ENCODE measurements at regions not wholly inside any gene's neighbourhood (a gene's known extent, or its start where the extent isn't known, plus 50 kb on each side); places are given as distances from the start of the nearest gene placed in this dataset.

DNA sequence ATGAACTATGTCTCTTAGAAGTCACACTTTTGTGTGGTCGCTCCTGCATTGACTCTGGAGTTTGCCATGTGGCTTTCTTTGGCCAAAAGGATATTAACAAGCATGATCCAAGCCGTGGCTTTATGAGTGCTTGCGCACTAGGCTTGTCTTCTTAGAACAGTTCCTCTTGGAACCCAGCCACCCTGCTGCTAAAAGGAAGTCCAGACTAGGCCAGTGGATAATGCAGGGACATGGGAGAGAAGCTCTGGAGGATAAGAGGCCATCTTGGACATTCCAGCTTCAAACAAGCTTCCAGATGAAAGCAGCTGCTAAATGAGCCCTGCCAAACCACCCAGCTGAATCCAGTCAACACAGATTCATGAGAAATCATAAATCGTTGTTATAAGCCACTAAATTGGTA lies 346.4 kb downstream of the CDC5L start:
- CTCF ChIA-PET: interaction anchor here (0.8 kb wide), 1 partner anchor 78 kb away, joined by 4 read pairs; no protein-coding TSS in a partner anchor
- no peaks in the 10 kb centered on the region for H4K20me1 ChIP-seq (ENCODE audit: insufficient read depth)
- no peaks in the 10 kb centered on the region for H3K27me3 ChIP-seq (ENCODE audit: insufficient read depth)
- TF ChIP-seq JUND (IDR thresholded peaks at IDR 0.05): no peak
- TF ChIP-seq GATA2 (CRISPR knock-in tag; IDR thresholded peaks at IDR 0.05): no peak
- TF ChIP-seq RCOR1 (IDR thresholded peaks at IDR 0.05; ENCODE audit: low read length): no peak
- no peak for TF ChIP-seq SMC3 (IDR thresholded peaks at IDR 0.05; ENCODE audit: low read depth, low read length)
- TF ChIP-seq EZH2phosphoT487 (IDR thresholded peaks at IDR 0.05; ENCODE audit: borderline replicate concordance, low read depth): no peak
- no peak for TF ChIP-seq GABPA (IDR thresholded peaks at IDR 0.05; ENCODE audit: low read depth)
- TF ChIP-seq, protein P1, sequence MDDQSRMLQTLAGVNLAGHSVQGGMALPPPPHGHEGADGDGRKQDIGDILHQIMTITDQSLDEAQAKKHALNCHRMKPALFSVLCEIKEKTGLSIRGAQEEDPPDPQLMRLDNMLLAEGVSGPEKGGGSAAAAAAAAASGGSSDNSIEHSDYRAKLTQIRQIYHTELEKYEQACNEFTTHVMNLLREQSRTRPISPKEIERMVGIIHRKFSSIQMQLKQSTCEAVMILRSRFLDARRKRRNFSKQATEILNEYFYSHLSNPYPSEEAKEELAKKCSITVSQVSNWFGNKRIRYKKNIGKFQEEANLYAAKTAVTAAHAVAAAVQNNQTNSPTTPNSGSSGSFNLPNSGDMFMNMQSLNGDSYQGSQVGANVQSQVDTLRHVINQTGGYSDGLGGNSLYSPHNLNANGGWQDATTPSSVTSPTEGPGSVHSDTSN (IDR thresholded peaks at IDR 0.05): no peak
- TF ChIP-seq, protein P2, sequence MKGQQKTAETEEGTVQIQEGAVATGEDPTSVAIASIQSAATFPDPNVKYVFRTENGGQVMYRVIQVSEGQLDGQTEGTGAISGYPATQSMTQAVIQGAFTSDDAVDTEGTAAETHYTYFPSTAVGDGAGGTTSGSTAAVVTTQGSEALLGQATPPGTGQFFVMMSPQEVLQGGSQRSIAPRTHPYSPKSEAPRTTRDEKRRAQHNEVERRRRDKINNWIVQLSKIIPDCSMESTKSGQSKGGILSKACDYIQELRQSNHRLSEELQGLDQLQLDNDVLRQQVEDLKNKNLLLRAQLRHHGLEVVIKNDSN (IDR thresholded peaks at IDR 0.05; ENCODE audit: borderline replicate concordance, low read depth): no peak
- no peak overlapping the region for H3K4me2 ChIP-seq
- peaks cover 0 to 14% of the 10 kb centered on the region in 2 experiments; a peak in 1 of 4 replicates for H3K4me1 ChIP-seq (ENCODE audit: control insufficient read depth in 1 of 2, insufficient read depth in 2 of 2, low read depth in 1 of 2, low read length in 1 of 2)
- H3K27ac ChIP-seq (ENCODE audit: low read depth in 2 of 2, low read length in 1 of 2): no peak overlapping the region
- H3K4me3 ChIP-seq (ENCODE audit: low read depth in 2 of 2, low read length in 1 of 2): no peak overlapping the region
- H3F3A ChIP-seq (replicated peaks; ENCODE audit: insufficient read depth): no peaks in the 10 kb centered on the region
- no peak for DNase-seq
- H3K9me3 ChIP-seq: no peaks in the 10 kb centered on the region
- H2AFZ ChIP-seq (ENCODE audit: low read depth): no peak overlapping the region
- H3K9ac ChIP-seq: no peak overlapping the region
- POLR2A ChIA-PET: no interaction called here
- 89% methylated on average over 4 of the region's 4 CpGs for WGBS (ENCODE audit: low lambda C conversion rate)
- H3K9me2 ChIP-seq: no peaks in the 10 kb centered on the region
- H3K79me2 ChIP-seq (ENCODE audit: insufficient read depth): no peaks in the 10 kb centered on the region
- H3K36me3 ChIP-seq (replicated peaks in 1 of 2; ENCODE audit: control insufficient read depth in 1 of 2, insufficient read depth in 2 of 2, low read length in 1 of 2): no peaks in the 10 kb centered on the region

GRCh38 chr6:44734886-44735629 lies 347.6 kb downstream of the CDC5L start:
- ChIA-PET POLR2A (no interaction called here), CTCF (no interaction called here)
- no peaks in the 10 kb centered on the region for H3K36me3 ChIP-seq (replicated peaks in 1 of 2; ENCODE audit: control insufficient read depth in 1 of 2, insufficient read depth in 2 of 2, low read length in 1 of 2)
- H3K4me3 ChIP-seq (ENCODE audit: low read depth in 2 of 2, low read length in 1 of 2): no peak overlapping the region
- H3K9me2 ChIP-seq: no peaks in the 10 kb centered on the region
- no peaks in the 10 kb centered on the region for H3F3A ChIP-seq (replicated peaks; ENCODE audit: insufficient read depth)
- H3K79me2 ChIP-seq (ENCODE audit: insufficient read depth): no peaks in the 10 kb centered on the region
- H3K4me1 ChIP-seq (ENCODE audit: control insufficient read depth in 1 of 2, insufficient read depth in 2 of 2, low read depth in 1 of 2, low read length in 1 of 2): peaks cover 0 to 15% of the 10 kb centered on the region in 2 experiments; a peak in 1 of 4 replicates
- H3K9me3 ChIP-seq: no peaks in the 10 kb centered on the region
- H3K9ac ChIP-seq: no peak overlapping the region
- no peaks in the 10 kb centered on the region for H4K20me1 ChIP-seq (ENCODE audit: insufficient read depth)
- H3K4me2 ChIP-seq: no peak overlapping the region
- 65% methylated on average over 4 of the region's 5 CpGs for WGBS (ENCODE audit: low lambda C conversion rate)
- no peaks in the 10 kb centered on the region for H3K27me3 ChIP-seq (ENCODE audit: insufficient read depth)
- 0 out of 2 replicates have a peak, but pooled peaks have one; percentile 7 for TF ChIP-seq TEAD4 (IDR thresholded peaks at IDR 0.05; ENCODE audit: borderline replicate concordance, insufficient read depth)
- TF ChIP-seq, protein P3, sequence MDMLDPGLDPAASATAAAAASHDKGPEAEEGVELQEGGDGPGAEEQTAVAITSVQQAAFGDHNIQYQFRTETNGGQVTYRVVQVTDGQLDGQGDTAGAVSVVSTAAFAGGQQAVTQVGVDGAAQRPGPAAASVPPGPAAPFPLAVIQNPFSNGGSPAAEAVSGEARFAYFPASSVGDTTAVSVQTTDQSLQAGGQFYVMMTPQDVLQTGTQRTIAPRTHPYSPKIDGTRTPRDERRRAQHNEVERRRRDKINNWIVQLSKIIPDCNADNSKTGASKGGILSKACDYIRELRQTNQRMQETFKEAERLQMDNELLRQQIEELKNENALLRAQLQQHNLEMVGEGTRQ (IDR thresholded peaks at IDR 0.05; ENCODE audit: borderline replicate concordance, low read depth, low read length): no peak
- no peak overlapping the region for H3K27ac ChIP-seq (ENCODE audit: low read depth in 2 of 2, low read length in 1 of 2)
- H2AFZ ChIP-seq (ENCODE audit: low read depth): no peak overlapping the region
- no peak for DNase-seq

Data from SK-N-SH (cell line).